ENCODE measurements at regions not wholly inside any gene's neighbourhood (a gene's known extent, or its start where the extent isn't known, plus 50 kb on each side); places are given as distances from the start of the nearest gene placed in this dataset.

DNA sequence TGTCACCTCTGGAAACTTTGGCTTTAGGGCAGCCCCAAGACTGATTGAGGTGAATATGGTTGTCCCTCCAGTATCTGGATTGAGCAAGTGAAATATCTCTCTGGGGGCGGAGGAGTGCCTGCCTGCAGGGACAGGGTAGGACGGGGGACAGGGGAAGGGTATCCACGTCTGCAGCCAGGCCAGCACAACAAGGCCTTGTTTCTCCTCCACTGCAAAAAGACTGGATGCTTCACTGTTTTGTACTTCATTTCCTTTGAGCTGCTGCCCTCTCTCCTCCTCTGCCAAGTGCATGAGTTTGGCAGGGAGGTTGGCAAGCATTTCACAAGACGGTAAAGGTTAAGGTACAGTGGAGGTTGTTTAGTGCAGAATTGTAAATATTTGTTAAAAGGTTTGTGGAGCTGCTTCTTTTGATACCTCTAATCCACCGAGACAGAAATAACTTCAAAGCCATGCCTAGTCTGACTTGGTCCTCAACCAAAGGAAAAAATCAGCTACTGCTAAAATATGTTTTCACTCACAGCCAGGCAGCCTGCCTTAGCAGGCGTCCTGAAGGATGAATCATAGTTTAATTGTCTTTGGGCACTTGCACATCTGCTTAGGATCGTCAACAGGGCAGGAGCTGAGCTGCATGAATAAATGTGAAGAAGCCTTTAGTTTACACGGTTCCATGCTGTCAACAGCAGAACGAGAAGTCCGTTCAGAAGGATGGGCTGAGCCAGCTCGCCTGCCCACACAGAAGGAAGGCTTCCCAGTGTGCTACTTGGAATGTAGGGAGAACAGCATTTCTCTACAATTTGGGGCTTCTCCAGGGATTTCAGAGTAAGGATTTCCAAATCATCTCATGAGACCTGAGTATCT, 269.7 kb downstream of the TTC6 start (continued):
- TF ChIP-seq, protein P1, sequence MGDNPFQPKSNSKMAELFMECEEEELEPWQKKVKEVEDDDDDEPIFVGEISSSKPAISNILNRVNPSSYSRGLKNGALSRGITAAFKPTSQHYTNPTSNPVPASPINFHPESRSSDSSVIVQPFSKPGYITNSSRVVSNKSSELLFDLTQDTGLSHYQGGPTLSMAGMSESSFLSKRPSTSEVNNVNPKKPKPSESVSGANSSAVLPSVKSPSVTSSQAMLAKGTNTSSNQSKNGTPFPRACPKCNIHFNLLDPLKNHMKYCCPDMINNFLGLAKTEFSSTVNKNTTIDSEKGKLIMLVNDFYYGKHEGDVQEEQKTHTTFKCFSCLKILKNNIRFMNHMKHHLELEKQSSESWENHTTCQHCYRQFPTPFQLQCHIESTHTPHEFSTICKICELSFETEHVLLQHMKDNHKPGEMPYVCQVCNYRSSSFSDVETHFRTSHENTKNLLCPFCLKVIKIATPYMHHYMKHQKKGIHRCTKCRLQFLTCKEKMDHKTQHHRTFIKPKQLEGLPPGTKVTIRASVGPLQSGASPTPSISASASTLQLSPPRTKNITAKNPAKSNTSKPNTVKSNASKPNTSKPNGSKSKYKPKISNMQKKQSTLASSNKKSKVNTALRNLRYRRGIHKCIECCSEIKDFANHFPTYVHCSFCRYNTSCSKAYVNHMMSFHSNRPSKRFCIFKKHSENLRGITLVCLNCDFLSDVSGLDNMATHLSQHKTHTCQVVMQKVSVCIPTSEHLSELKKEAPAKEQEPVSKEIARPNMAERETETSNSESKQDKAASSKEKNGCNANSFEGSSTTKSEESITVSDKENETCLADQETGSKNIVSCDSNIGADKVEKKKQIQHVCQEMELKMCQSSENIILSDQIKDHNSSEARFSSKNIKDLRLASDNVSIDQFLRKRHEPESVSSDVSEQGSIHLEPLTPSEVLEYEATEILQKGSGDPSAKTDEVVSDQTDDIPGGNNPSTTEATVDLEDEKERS (CRISPR knock-in tag; IDR thresholded peaks at IDR 0.05) = peak; percentile 97
- 0 out of 2 replicates have a peak, but pooled peaks have one; percentile 43 for TF ChIP-seq ZNF577 (CRISPR knock-in tag; IDR thresholded peaks at IDR 0.05; ENCODE audit: borderline replicate concordance, low read depth)
- TF ChIP-seq ZNF34 (CRISPR knock-in tag; IDR thresholded peaks at IDR 0.05; ENCODE audit: borderline replicate concordance) = peak; percentile 98
- peak; percentile 93 for TF ChIP-seq ZSCAN9 (CRISPR knock-in tag; IDR thresholded peaks at IDR 0.05; ENCODE audit: borderline replicate concordance)
- TF ChIP-seq, protein P2, sequence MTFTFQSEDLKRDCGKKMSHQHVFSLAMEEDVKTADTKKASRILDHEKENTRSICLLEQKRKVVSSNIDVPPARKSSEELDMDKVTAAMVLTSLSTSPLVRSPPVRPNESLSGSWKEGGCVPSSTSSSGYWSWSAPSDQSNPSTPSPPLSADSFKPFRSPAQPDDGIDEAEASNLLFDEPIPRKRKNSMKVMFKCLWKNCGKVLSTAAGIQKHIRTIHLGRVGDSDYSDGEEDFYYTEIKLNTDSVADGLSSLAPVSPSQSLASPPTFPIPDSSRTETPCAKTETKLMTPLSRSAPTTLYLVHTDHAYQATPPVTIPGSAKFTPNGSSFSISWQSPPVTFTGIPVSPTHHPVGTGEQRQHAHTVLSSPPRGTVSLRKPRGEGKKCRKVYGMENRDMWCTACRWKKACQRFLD (CRISPR knock-in tag; IDR thresholded peaks at IDR 0.05; ENCODE audit: borderline replicate concordance) = peak; percentile 69; the same call in 1 of the 2 replicates
- peak; percentile 98 for TF ChIP-seq MIXL1 (CRISPR knock-in tag; IDR thresholded peaks at IDR 0.05)
- TF ChIP-seq, protein P3, sequence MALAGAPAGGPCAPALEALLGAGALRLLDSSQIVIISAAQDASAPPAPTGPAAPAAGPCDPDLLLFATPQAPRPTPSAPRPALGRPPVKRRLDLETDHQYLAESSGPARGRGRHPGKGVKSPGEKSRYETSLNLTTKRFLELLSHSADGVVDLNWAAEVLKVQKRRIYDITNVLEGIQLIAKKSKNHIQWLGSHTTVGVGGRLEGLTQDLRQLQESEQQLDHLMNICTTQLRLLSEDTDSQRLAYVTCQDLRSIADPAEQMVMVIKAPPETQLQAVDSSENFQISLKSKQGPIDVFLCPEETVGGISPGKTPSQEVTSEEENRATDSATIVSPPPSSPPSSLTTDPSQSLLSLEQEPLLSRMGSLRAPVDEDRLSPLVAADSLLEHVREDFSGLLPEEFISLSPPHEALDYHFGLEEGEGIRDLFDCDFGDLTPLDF (CRISPR knock-in tag; IDR thresholded peaks at IDR 0.05) = 0 out of 2 replicates have a peak, but pooled peaks have one; percentile 71
- peak; percentile 90 for TF ChIP-seq ZNF644 (CRISPR knock-in tag; IDR thresholded peaks at IDR 0.05; ENCODE audit: low read depth)
- no peak for TF ChIP-seq ZNF44 (CRISPR knock-in tag; IDR thresholded peaks at IDR 0.05)
- TF ChIP-seq HMG20A (CRISPR knock-in tag; IDR thresholded peaks at IDR 0.05; ENCODE audit: borderline replicate concordance) = peak; percentile 100
- TF ChIP-seq ZSCAN29 (CRISPR knock-in tag; conservative IDR thresholded peaks at IDR 0.05) = peak; percentile 97
- TF ChIP-seq, protein P4, sequence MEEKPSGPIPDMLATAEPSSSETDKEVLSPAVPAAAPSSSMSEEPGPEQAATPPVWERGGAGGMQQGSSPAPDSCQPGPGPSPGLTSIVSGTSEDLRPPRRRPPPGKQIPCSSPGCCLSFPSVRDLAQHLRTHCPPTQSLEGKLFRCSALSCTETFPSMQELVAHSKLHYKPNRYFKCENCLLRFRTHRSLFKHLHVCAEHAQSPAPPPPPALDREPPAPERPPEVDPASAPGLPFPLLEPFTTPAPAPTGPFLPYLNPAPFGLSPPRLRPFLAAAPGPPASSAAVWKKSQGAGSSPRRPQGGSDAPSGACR (CRISPR knock-in tag; IDR thresholded peaks at IDR 0.05) = no peak; the same call in 1 of the 2 replicates
- TF ChIP-seq HIVEP1 (CRISPR knock-in tag; IDR thresholded peaks at IDR 0.05) = no peak; the same call in 1 of the 2 replicates
